B cell (primary cell): ENCODE measurements at regions not wholly inside any gene's neighbourhood (a gene's known extent, or its start where the extent isn't known, plus 50 kb on each side); places are given as distances from the start of the nearest gene placed in this dataset.

ENCODE experiments used
- ATAC-seq: fragments of 200-7000 bp; cut with Tn5 transposase; one replicate; pipeline ENCODE4 v1.10.0; 2021; ENCODE audit warnings: low read depth, mild to moderate bottlenecking, moderate number of reproducible peaks, moderate library complexity
- CTCF ChIA-PET: fragments of 350-600 bp; sonication (Branson Sonifier 250); formaldehyde crosslinking; loops from one replicate; lab custom pipeline; 2021; ENCODE audit warnings: antibody characterized with exemption, inconsistent platforms; lab: Charles Lee
- POLR2A ChIA-PET: fragments of 350-600 bp; sonication (Branson Sonifier 250); formaldehyde crosslinking; loops from one replicate; lab custom pipeline; 2021; ENCODE audit warnings: antibody characterized with exemption; lab: Charles Lee
- DNase-seq: peaks from one replicate; pipeline ENCODE4 v3.0.0; 2013
- H2AFZ ChIP-seq: 2 replicates; pipeline ENCODE4 v1.6.1; 2012; ENCODE audit warnings: mild to moderate bottlenecking, low read depth, low read length; ENCODE audit not compliant: insufficient read depth, poor library complexity, severe bottlenecking
- H3K27ac ChIP-seq, 2 donors: 1 replicate in 1 of 2; 2 replicates in 1 of 2; pipeline ENCODE4 v1.5.1; 2012 to 2013; ENCODE audit warnings: low read length in 2 of 2, mild to moderate bottlenecking in 2 of 2, moderate library complexity in 1 of 2
- H3K27me3 ChIP-seq, 4 experiments: fragments of 200-600 bp in 1 of 4; sonication (generic) in 1 of 4; replicated peaks in 1 of 4; 1 replicate in 2 of 4; 2 replicates in 2 of 4; pipeline versions ENCODE4 v1.6.1 to v1.7.0; 2013 to 2016; ENCODE audit warnings: low read length in 3 of 4, mild to moderate bottlenecking in 2 of 4, mixed read lengths in 1 of 4, moderate library complexity in 1 of 4; ENCODE audit not compliant: insufficient read depth in 4 of 4, control insufficient read depth in 3 of 4; ENCODE audit errors: control extremely low read depth in 1 of 4
- H3K36me3 ChIP-seq, 2 experiments: replicated peaks in 1 of 2; 1 replicate in 1 of 2; 2 replicates in 1 of 2; pipeline versions ENCODE4 v1.6.1 to v1.7.1; 2013; ENCODE audit warnings: low read length in 1 of 2; ENCODE audit not compliant: insufficient read depth in 2 of 2, control insufficient read depth in 1 of 2; ENCODE audit errors: control extremely low read depth in 1 of 2, extremely low read depth in 1 of 2
- H3K4me1 ChIP-seq, 2 donors: fragments of 200-600 bp in 1 of 2; sonication (generic) in 1 of 2; 1 replicate in 1 of 2; 2 replicates in 1 of 2; pipeline versions ENCODE4 v1.5.1 to v1.6.1; 2013 to 2017; ENCODE audit warnings: low read length in 2 of 2; ENCODE audit not compliant: control insufficient read depth in 2 of 2, insufficient read depth in 2 of 2
- H3K4me2 ChIP-seq: replicated peaks from 2 replicates; pipeline ENCODE3; 2012; ENCODE audit warnings: mild to moderate bottlenecking, low read depth, low read length; ENCODE audit not compliant: poor library complexity, severe bottlenecking
- H3K4me3 ChIP-seq, 5 experiments: fragments of 200-600 bp in 1 of 5; sonication (generic) in 1 of 5; 1 replicate in 3 of 5; 2 replicates in 2 of 5; pipeline versions ENCODE4 v1.5.1 to v1.7.0; 2011 to 2016; ENCODE audit warnings: low read length in 4 of 5, mild to moderate bottlenecking in 4 of 5, low read depth in 2 of 5, control low read depth in 1 of 5, moderate library complexity in 1 of 5; ENCODE audit not compliant: insufficient read depth in 1 of 5; ENCODE audit errors: control extremely low read depth in 1 of 5, extremely low read depth in 1 of 5
- H3K79me2 ChIP-seq: fragments of 200-600 bp; sonication (generic); one replicate; pipeline ENCODE4 v1.6.0; 2016; ENCODE audit warnings: low read length; ENCODE audit not compliant: control insufficient read depth, insufficient read depth
- H3K9ac ChIP-seq: fragments of 200-600 bp; sonication (generic); 2 replicates; pipeline ENCODE4 v1.6.1; 2017; ENCODE audit warnings: mild to moderate bottlenecking, low read length, moderate library complexity
- H3K9me3 ChIP-seq, 3 donors: one replicate each; pipeline versions ENCODE4 v1.6.1 to v1.7.1; 2013; ENCODE audit warnings: low read length in 2 of 3; ENCODE audit not compliant: control insufficient read depth in 2 of 3, insufficient read depth in 1 of 3; ENCODE audit errors: control extremely low read depth in 1 of 3
- H4K20me1 ChIP-seq: 2 replicates; pipeline ENCODE4 v1.6.0; 2012; ENCODE audit warnings: mild to moderate bottlenecking, low read length; ENCODE audit not compliant: insufficient read depth, control insufficient read depth, poor library complexity, severe bottlenecking
- H3K27ac Mint-ChIP-seq: one replicate; pipeline ENCODE4 v1.8.0; 2021; ENCODE audit warnings: mixed read lengths
- H3K27me3 Mint-ChIP-seq: one replicate; pipeline ENCODE4 v1.8.0; 2021; ENCODE audit warnings: mixed read lengths
- H3K4me1 Mint-ChIP-seq: one replicate; pipeline ENCODE4 v1.8.0; 2021; ENCODE audit warnings: mixed read lengths
- H3K4me3 Mint-ChIP-seq: one replicate; pipeline ENCODE4 v1.8.0; 2021; ENCODE audit warnings: mixed read lengths
- H3K9me3 Mint-ChIP-seq: one replicate; pipeline ENCODE4 v1.8.0; 2022; ENCODE audit warnings: mixed read lengths; ENCODE audit not compliant: insufficient read depth
- CTCF ChIP-seq: fragments of 200-600 bp; IDR thresholded peaks from one replicate; pipeline ENCODE4 v1.8.0; 2022; ENCODE audit warnings: antibody characterized with exemption, mild to moderate bottlenecking
- EZH2 ChIP-seq: IDR thresholded peaks from 2 replicates; pipeline ENCODE4 v1.6.1; 2012; ENCODE audit warnings: borderline replicate concordance, low read depth, mild to moderate bottlenecking, moderate library complexity, low read length; ENCODE audit not compliant: insufficient read depth, poor library complexity, severe bottlenecking
- WGBS: methylation state at CpG from one replicate; pipeline ENCODE4 v1.1.5; 2013; ENCODE audit warnings: missing lambda C conversion rate; ENCODE audit not compliant: insufficient coverage; 5-methylcytosine and 5-hydroxymethylcytosine counted together
- intact Hi-C: fragments of 100-400 bp; cut with micrococcal nuclease; formaldehyde crosslinking; loops from one replicate; pipeline ENCODE4 v1.10.0; 2022

GRCh38 chr5:18653216-18653752 is 1019.0 kb downstream of the TAF11L14 start:
- no peak overlapping the region for H2AFZ ChIP-seq
- CTCF ChIA-PET, result no interaction called here
- no peaks in the 10 kb centered on the region for H3K27me3 ChIP-seq
- Mint-ChIP-seq H3K9me3 (peaks cover 7% of the 10 kb centered on the region), H3K27ac (no peak overlapping the region), H3K27me3 (no peaks in the 10 kb centered on the region), H3K4me1 (no peaks in the 10 kb centered on the region), H3K4me3 (no peak overlapping the region)
- DNase-seq (no peak), ATAC-seq (no peak)
- no peak for TF ChIP-seq CTCF
- no peak for TF ChIP-seq EZH2
- no peak overlapping the region for H3K9ac ChIP-seq
- H3K79me2 ChIP-seq, result no peaks in the 10 kb centered on the region
- H3K4me1 ChIP-seq, result no peaks in the 10 kb centered on the region
- intact Hi-C loops, result no loop called here
- H3K27ac ChIP-seq, result no peak overlapping the region
- POLR2A ChIA-PET, result no interaction called here
- H3K4me3 ChIP-seq, result no peak overlapping the region
- H3K9me3 ChIP-seq, result no peaks in the 10 kb centered on the region
- H3K4me2 ChIP-seq, result no peak overlapping the region
- H4K20me1 ChIP-seq, result no peaks in the 10 kb centered on the region
- no CpG with 5 or more reads among the region's 1 CpG for WGBS
- H3K36me3 ChIP-seq, result no peaks in the 10 kb centered on the region

- Mint-ChIP-seq H3K27me3 (no peaks in the 10 kb centered on the region), H3K4me3 (no peak overlapping the region), H3K4me1 (no peaks in the 10 kb centered on the region), H3K9me3 (no peaks in the 10 kb centered on the region), H3K27ac (no peak overlapping the region)
- intact Hi-C loops, result no loop called here
- POLR2A ChIA-PET, result no interaction called here
- no peak for DNase-seq
- H3K27ac ChIP-seq, result no peak overlapping the region
- no peaks in the 10 kb centered on the region for H4K20me1 ChIP-seq
- H3K9ac ChIP-seq, result no peak overlapping the region
- no peaks in the 10 kb centered on the region for H3K79me2 ChIP-seq
- no peak for TF ChIP-seq EZH2
- no peak for TF ChIP-seq CTCF
- no peak overlapping the region for H3K4me3 ChIP-seq
- no peaks in the 10 kb centered on the region for H3K4me1 ChIP-seq
- no peaks in the 10 kb centered on the region for H3K9me3 ChIP-seq
- no peak for ATAC-seq
- no peaks in the 10 kb centered on the region for H3K36me3 ChIP-seq
- no peaks in the 10 kb centered on the region for H3K27me3 ChIP-seq
- H2AFZ ChIP-seq, result no peak overlapping the region
- H3K4me2 ChIP-seq, result no peak overlapping the region
- CTCF ChIA-PET, result no interaction called here
Observed at GRCh38 chr5:18660511-18660910, 1026.3 kb downstream of the TAF11L14 start.
